ENCODE measurements at regions not wholly inside any gene's neighbourhood (a gene's known extent, or its start where the extent isn't known, plus 50 kb on each side); places are given as distances from the start of the nearest gene placed in this dataset.

GRCh38 chrX:39982948-39983347 is 114.8 kb downstream of the BCOR start:
- Histone ChIP-seq H3K9me3 (no peaks in the 10 kb centered on the region), H3K27ac (no peak overlapping the region), H3K36me3 (no peaks in the 10 kb centered on the region), H3K4me3 (no peak overlapping the region), H3K27me3 (peaks cover 2 to 15% of the 10 kb centered on the region in 2 donors), H3K4me1 (no peaks in the 10 kb centered on the region)
- intact Hi-C loops (cut with DNase I; ENCODE audit: low total_unique reads) = no loop called here
- no peak for DNase-seq (ENCODE audit: low spot score in 2 of 2)
- no peak for TF ChIP-seq CTCF (IDR thresholded peaks at IDR 0.05)
- TF ChIP-seq POLR2A (IDR thresholded peaks at IDR 0.05) = no peak
- TF ChIP-seq POLR2AphosphoS5 (IDR thresholded peaks at IDR 0.05) = no peak

- no peaks in the 10 kb centered on the region for H3K36me3 ChIP-seq
- no peaks in the 10 kb centered on the region for H3K4me1 ChIP-seq
- peak overlapping the region in 1 of 2 donors; percentile 30 for H3K27ac ChIP-seq
- peaks cover 2 to 15% of the 10 kb centered on the region in 2 donors for H3K27me3 ChIP-seq
- TF ChIP-seq CTCF (IDR thresholded peaks at IDR 0.05) = no peak
- TF ChIP-seq POLR2A (IDR thresholded peaks at IDR 0.05) = no peak
- no peak for TF ChIP-seq POLR2AphosphoS5 (IDR thresholded peaks at IDR 0.05)
- intact Hi-C loops (cut with DNase I; ENCODE audit: low total_unique reads) = no loop called here
- no peaks in the 10 kb centered on the region for H3K9me3 ChIP-seq
- DNase-seq (ENCODE audit: low spot score in 2 of 2) = peak in 1 of 2 donors; percentile 35
- no peak overlapping the region for H3K4me3 ChIP-seq
Measured at GRCh38 chrX:39983715-39984114, 114.0 kb downstream of the BCOR start.

- H3K9me3 ChIP-seq = no peaks in the 10 kb centered on the region
- H3K4me3 ChIP-seq = no peak overlapping the region
- peak overlapping the region in 1 of 2 donors; percentile 30 for H3K27ac ChIP-seq
- H3K36me3 ChIP-seq = no peaks in the 10 kb centered on the region
- DNase-seq (ENCODE audit: low spot score in 2 of 2) = no peak
- intact Hi-C loops (cut with DNase I; ENCODE audit: low total_unique reads) = no loop called here
- H3K27me3 ChIP-seq = peaks cover 2 to 12% of the 10 kb centered on the region in 2 donors
- TF ChIP-seq CTCF (IDR thresholded peaks at IDR 0.05) = no peak
- TF ChIP-seq POLR2AphosphoS5 (IDR thresholded peaks at IDR 0.05) = no peak
- no peak for TF ChIP-seq POLR2A (IDR thresholded peaks at IDR 0.05)
- no peaks in the 10 kb centered on the region for H3K4me1 ChIP-seq
Measured at GRCh38 chrX:39984191-39984956, 113.4 kb downstream of the BCOR start.

- Histone ChIP-seq H3K4me3 (no peak overlapping the region), H3K27me3 (peaks cover 2 to 7% of the 10 kb centered on the region in 2 donors), H3K36me3 (no peaks in the 10 kb centered on the region), H3K27ac (no peak overlapping the region), H3K4me1 (no peaks in the 10 kb centered on the region), H3K9me3 (no peaks in the 10 kb centered on the region)
- TF ChIP-seq POLR2A (IDR thresholded peaks at IDR 0.05) (no peak), POLR2AphosphoS5 (IDR thresholded peaks at IDR 0.05) (no peak), CTCF (IDR thresholded peaks at IDR 0.05) (no peak)
- intact Hi-C loops (cut with DNase I; ENCODE audit: low total_unique reads) = no loop called here
- DNase-seq (ENCODE audit: low spot score in 2 of 2) = no peak
Measured at GRCh38 chrX:39985071-39985470, 112.7 kb downstream of the BCOR start.

GRCh38 chrX:39985551-39985950 is 112.2 kb downstream of the BCOR start:
- intact Hi-C loops (cut with DNase I; ENCODE audit: low total_unique reads) = no loop called here
- TF ChIP-seq POLR2A (IDR thresholded peaks at IDR 0.05) = no peak
- no peak for TF ChIP-seq POLR2AphosphoS5 (IDR thresholded peaks at IDR 0.05)
- no peak for TF ChIP-seq CTCF (IDR thresholded peaks at IDR 0.05)
- DNase-seq (ENCODE audit: low spot score in 2 of 2) = no peak

More at GRCh38 chrX:39985551-39985950, 112.2 kb downstream of the BCOR start:
- Histone ChIP-seq H3K27me3 (peaks cover 2 to 8% of the 10 kb centered on the region in 2 donors), H3K9me3 (no peaks in the 10 kb centered on the region), H3K4me3 (no peak overlapping the region), H3K36me3 (no peaks in the 10 kb centered on the region), H3K27ac (no peak overlapping the region), H3K4me1 (no peaks in the 10 kb centered on the region)
